HUES48 (cell line): ENCODE measurements at regions not wholly inside any gene's neighbourhood (a gene's known extent, or its start where the extent isn't known, plus 50 kb on each side); places are given as distances from the start of the nearest gene placed in this dataset.
"Not testable (repeated sequence)": the region's sequence is repeated elsewhere in the genome, so short reads cannot be mapped to it uniquely, and the experiment has no call there.

Source experiments
- H3K27ac ChIP-seq: one replicate; pipeline ENCODE4 v1.7.0; 2013; ENCODE audit warnings: low read depth, low read length, inconsistent platforms
- H3K27me3 ChIP-seq: 2 replicates; pipeline ENCODE4 v1.6.1; 2013; ENCODE audit warnings: mild to moderate bottlenecking, low read length; ENCODE audit not compliant: control insufficient read depth, insufficient read depth
- H3K36me3 ChIP-seq: 2 replicates; pipeline ENCODE4 v1.6.1; 2013; ENCODE audit warnings: low read length; ENCODE audit not compliant: control insufficient read depth, insufficient read depth
- H3K4me1 ChIP-seq: 2 replicates; pipeline ENCODE4 v1.6.1; 2013; ENCODE audit warnings: mild to moderate bottlenecking, low read length; ENCODE audit not compliant: control insufficient read depth, insufficient read depth
- H3K4me3 ChIP-seq: 2 replicates; pipeline ENCODE4 v1.5.1; 2013; ENCODE audit warnings: mild to moderate bottlenecking, low read depth, low read length
- H3K9ac ChIP-seq: 2 replicates; pipeline ENCODE4 v1.6.1; 2013; ENCODE audit warnings: mild to moderate bottlenecking, low read depth, low read length, moderate library complexity
- H3K9me3 ChIP-seq: 2 replicates; pipeline ENCODE4 v1.6.1; 2013; ENCODE audit warnings: low read length; ENCODE audit not compliant: control insufficient read depth, insufficient read depth

GRCh38 chr1:182307486-182307885 lies 84.1 kb downstream of the GLUL start:
- not testable (repeated sequence) for H3K9me3 ChIP-seq, H3K36me3 ChIP-seq, H3K27ac ChIP-seq, H3K27me3 ChIP-seq, H3K9ac ChIP-seq, H3K4me1 ChIP-seq, H3K4me3 ChIP-seq

- Histone ChIP-seq H3K4me3 (no peak overlapping the region), H3K4me1 (0 out of 2 replicates have a peak, but pooled peaks cover 6% of the 10 kb centered on the region), H3K36me3 (no peaks in the 10 kb centered on the region), H3K27ac (no peak overlapping the region), H3K9ac (no peak overlapping the region), H3K9me3 (no peaks in the 10 kb centered on the region), H3K27me3 (no peaks in the 10 kb centered on the region)
Measured at GRCh38 chr1:182305861-182306260, 85.7 kb downstream of the GLUL start.

GRCh38 chr1:182304627-182305026 lies 87.0 kb downstream of the GLUL start:
- H3K27ac ChIP-seq: no peak overlapping the region
- H3K4me1 ChIP-seq: 0 out of 2 replicates have a peak, but pooled peaks cover 8% of the 10 kb centered on the region
- no peak overlapping the region for H3K9ac ChIP-seq

GRCh38 chr1:182304218-182304617 lies 87.4 kb downstream of the GLUL start:
- no peaks in the 10 kb centered on the region for H3K27me3 ChIP-seq
- H3K4me1 ChIP-seq: 0 out of 2 replicates have a peak, but pooled peaks cover 6% of the 10 kb centered on the region
- H3K9me3 ChIP-seq: no peaks in the 10 kb centered on the region
- no peaks in the 10 kb centered on the region for H3K36me3 ChIP-seq
- H3K27ac ChIP-seq: no peak overlapping the region
- no peak overlapping the region for H3K9ac ChIP-seq
- no peak overlapping the region for H3K4me3 ChIP-seq

More at GRCh38 chr1:182304627-182305026, 87.0 kb downstream of the GLUL start:
- Histone ChIP-seq H3K27me3 (no peaks in the 10 kb centered on the region), H3K9me3 (no peaks in the 10 kb centered on the region), H3K36me3 (no peaks in the 10 kb centered on the region), H3K4me3 (no peak overlapping the region)

GRCh38 chr1:182303778-182304177 lies 87.8 kb downstream of the GLUL start:
- Histone ChIP-seq H3K9me3 (no peaks in the 10 kb centered on the region), H3K27me3 (no peaks in the 10 kb centered on the region), H3K4me1 (0 out of 2 replicates have a peak, but pooled peaks cover 6% of the 10 kb centered on the region), H3K9ac (no peak overlapping the region), H3K36me3 (no peaks in the 10 kb centered on the region), H3K4me3 (no peak overlapping the region), H3K27ac (no peak overlapping the region)

- H3K4me3 ChIP-seq: no peak overlapping the region
- 0 out of 2 replicates have a peak, but pooled peaks cover 6% of the 10 kb centered on the region for H3K4me1 ChIP-seq
- H3K9me3 ChIP-seq: no peaks in the 10 kb centered on the region
- no peak overlapping the region for H3K9ac ChIP-seq
- no peaks in the 10 kb centered on the region for H3K27me3 ChIP-seq
- no peak overlapping the region for H3K27ac ChIP-seq
- H3K36me3 ChIP-seq: no peaks in the 10 kb centered on the region
Measured at GRCh38 chr1:182301467-182302198, 90.0 kb downstream of the GLUL start.

- H3K4me3 ChIP-seq: no peak overlapping the region
- no peaks in the 10 kb centered on the region for H3K36me3 ChIP-seq
- H3K27me3 ChIP-seq: no peaks in the 10 kb centered on the region
- H3K27ac ChIP-seq: no peak overlapping the region
- H3K9ac ChIP-seq: no peak overlapping the region
- H3K4me1 ChIP-seq: 0 out of 2 replicates have a peak, but pooled peaks cover 6% of the 10 kb centered on the region
- H3K9me3 ChIP-seq: no peaks in the 10 kb centered on the region
Measured at GRCh38 chr1:182301026-182301436, 90.6 kb downstream of the GLUL start.

GRCh38 chr1:182299728-182300616 lies 91.6 kb downstream of the GLUL start:
- H3K27me3 ChIP-seq: no peaks in the 10 kb centered on the region
- no peak overlapping the region for H3K27ac ChIP-seq
- H3K4me3 ChIP-seq: no peak overlapping the region
- H3K9me3 ChIP-seq: no peaks in the 10 kb centered on the region
- no peak overlapping the region for H3K9ac ChIP-seq
- no peaks in the 10 kb centered on the region for H3K36me3 ChIP-seq
- 0 out of 2 replicates have a peak, but pooled peaks cover 6% of the 10 kb centered on the region for H3K4me1 ChIP-seq

- H3K9me3 ChIP-seq, H3K36me3 ChIP-seq, H3K9ac ChIP-seq, H3K27me3 ChIP-seq, H3K4me1 ChIP-seq, H3K4me3 ChIP-seq, H3K27ac ChIP-seq: not testable (repeated sequence)
Measured at GRCh38 chr1:182299054-182299727, 92.4 kb downstream of the GLUL start.

GRCh38 chr1:182297335-182297734 lies 94.3 kb downstream of the GLUL start:
- no peaks in the 10 kb centered on the region for H3K9me3 ChIP-seq
- no peak overlapping the region for H3K4me3 ChIP-seq
- H3K4me1 ChIP-seq: 0 out of 2 replicates have a peak, but pooled peaks cover 6% of the 10 kb centered on the region
- no peak overlapping the region for H3K27ac ChIP-seq
- no peaks in the 10 kb centered on the region for H3K27me3 ChIP-seq
- no peaks in the 10 kb centered on the region for H3K36me3 ChIP-seq
- no peak overlapping the region for H3K9ac ChIP-seq
